Adrenal gland (tissue), 9 donors: ENCODE measurements at regions not wholly inside any gene's neighbourhood (a gene's known extent, or its start where the extent isn't known, plus 50 kb on each side); places are given as distances from the start of the nearest gene placed in this dataset.

Experiments used
- DNase-seq, 7 donors: peaks; one replicate each; pipeline ENCODE4 v3.0.0-alpha.2; 2019 to 2020
- H3K27ac ChIP-seq, 5 donors: fragments of 200-600 bp; sonication (generic) in 4 of 5; 1 replicate in 3 of 5; 2 replicates in 2 of 5; pipeline versions ENCODE4 v1.5.1 to v1.8.0; 2016 to 2020; ENCODE audit warnings: mild to moderate bottlenecking in 1 of 5
- H3K27me3 ChIP-seq: fragments of 200-600 bp; 2 replicates; pipeline ENCODE4 v1.8.0; 2021
- H3K36me3 ChIP-seq, 2 donors: fragments of 200-600 bp; replicated peaks in 1 of 2; 1 replicate in 1 of 2; 2 replicates in 1 of 2; pipeline versions ENCODE4 v1.5.1 to v1.8.0; 2018 to 2022
- H3K4me1 ChIP-seq, 2 donors: fragments of 200-600 bp; replicated peaks in 1 of 2; 1 replicate in 1 of 2; 2 replicates in 1 of 2; pipeline versions ENCODE4 v1.5.1 to v1.8.0; 2018 to 2021
- H3K4me3 ChIP-seq, 4 donors: fragments of 200-600 bp; sonication (generic) in 3 of 4; one replicate each; pipeline ENCODE4 v1.5.1; 2016 to 2018
- H3K9me3 ChIP-seq, 3 donors: fragments of 200-600 bp; sonication (generic) in 1 of 3; replicated peaks in 1 of 3; 1 replicate in 2 of 3; 2 replicates in 1 of 3; pipeline versions ENCODE4 v1.5.1 to v1.8.0; 2016 to 2021
- POLR2A ChIP-seq, 2 donors: fragments of 450-650 bp; IDR thresholded peaks; one replicate each; pipeline ENCODE4 v1.6.1; 2017; ENCODE audit warnings: antibody characterized with exemption in 2 of 2, mild to moderate bottlenecking in 2 of 2, moderate library complexity in 1 of 2
- WGBS, 4 donors: extraction: QIAGEN DNeasy Blood & Tissue Kit in 2 of 4; methylation state at CpG; one replicate each; pipeline versions ENCODE4 v1.1.5 to v1.1.7; 2013 to 2017; 5-methylcytosine and 5-hydroxymethylcytosine counted together
- intact Hi-C, 2 donors: fragments of 100-400 bp; cut with DNase I; formaldehyde crosslinking; loops; one replicate each; pipeline versions ENCODE4 v1.14.1 to v1.15.0; 2022 to 2023
- TF ChIP-seq, protein P1 (sequence below), 6 experiments: fragments of 450-650 bp in 4 of 6; fragments of 200-600 bp in 2 of 6; sonication (generic) in 1 of 6; IDR thresholded peaks; 1 replicate in 5 of 6; 2 replicates in 1 of 6; pipeline versions ENCODE4 v1.5.1 to v1.8.0; 2016 to 2021; ENCODE audit warnings: antibody characterized with exemption in 6 of 6, mild to moderate bottlenecking in 2 of 6, moderate library complexity in 1 of 6
- donor health status: healthy with polysubstance abuse.
- donor health status: Bipolar disorder and iron deficiency.
- donor health status: DM: yes; HTN: yes; CAD: no.
- donor health status: DM: no; HTN: no; CAD: no.
- donor health status: DM: no; HTN: no; CAD: no.

- Histone ChIP-seq H3K9me3 (no peaks in the 10 kb centered on the region), H3K4me1 (peaks cover 0 to 22% of the 10 kb centered on the region in 2 donors), H3K36me3 (no peaks in the 10 kb centered on the region), H3K27me3 (no peaks in the 10 kb centered on the region), H3K4me3 (no peak overlapping the region), H3K27ac (peak overlapping the region in 2 of 5 donors; percentile 66)
- intact Hi-C loops, result no loop called here
- WGBS, 4 donors, result 70 to 77% (median 74%) methylated on average over 8 of the region's 8 CpGs
- DNase-seq, result peak in 5 of 7 donors; percentile 43 to 62 (median 48)
- TF ChIP-seq, protein P1, sequence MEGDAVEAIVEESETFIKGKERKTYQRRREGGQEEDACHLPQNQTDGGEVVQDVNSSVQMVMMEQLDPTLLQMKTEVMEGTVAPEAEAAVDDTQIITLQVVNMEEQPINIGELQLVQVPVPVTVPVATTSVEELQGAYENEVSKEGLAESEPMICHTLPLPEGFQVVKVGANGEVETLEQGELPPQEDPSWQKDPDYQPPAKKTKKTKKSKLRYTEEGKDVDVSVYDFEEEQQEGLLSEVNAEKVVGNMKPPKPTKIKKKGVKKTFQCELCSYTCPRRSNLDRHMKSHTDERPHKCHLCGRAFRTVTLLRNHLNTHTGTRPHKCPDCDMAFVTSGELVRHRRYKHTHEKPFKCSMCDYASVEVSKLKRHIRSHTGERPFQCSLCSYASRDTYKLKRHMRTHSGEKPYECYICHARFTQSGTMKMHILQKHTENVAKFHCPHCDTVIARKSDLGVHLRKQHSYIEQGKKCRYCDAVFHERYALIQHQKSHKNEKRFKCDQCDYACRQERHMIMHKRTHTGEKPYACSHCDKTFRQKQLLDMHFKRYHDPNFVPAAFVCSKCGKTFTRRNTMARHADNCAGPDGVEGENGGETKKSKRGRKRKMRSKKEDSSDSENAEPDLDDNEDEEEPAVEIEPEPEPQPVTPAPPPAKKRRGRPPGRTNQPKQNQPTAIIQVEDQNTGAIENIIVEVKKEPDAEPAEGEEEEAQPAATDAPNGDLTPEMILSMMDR (IDR thresholded peaks at IDR 0.05), result no peak
- TF ChIP-seq POLR2A (IDR thresholded peaks at IDR 0.05), result no peak
Measured at GRCh38 chr2:217223222-217223930, 363.5 kb upstream of the TNP1 start.

- TF ChIP-seq POLR2A (IDR thresholded peaks at IDR 0.05), result no peak
- TF ChIP-seq, protein P1 (IDR thresholded peaks at IDR 0.05), result no peak
- H3K27me3 ChIP-seq, result no peaks in the 10 kb centered on the region
- no peaks in the 10 kb centered on the region for H3K9me3 ChIP-seq
- no peak for DNase-seq
- intact Hi-C loops, result no loop called here
- no peaks in the 10 kb centered on the region for H3K36me3 ChIP-seq
- peak overlapping the region in 1 of 5 donors; percentile 10 for H3K27ac ChIP-seq
- 71 to 86% (median 84%) methylated on average over 5 of the region's 5 CpGs for WGBS, 4 donors
- no peak overlapping the region for H3K4me3 ChIP-seq
- peaks cover 0 to 22% of the 10 kb centered on the region in 2 donors for H3K4me1 ChIP-seq
Measured at GRCh38 chr2:217222309-217222910, 362.5 kb upstream of the TNP1 start.

GRCh38 chr2:217220228-217221013 lies 360.6 kb upstream of the TNP1 start:
- Histone ChIP-seq H3K27me3 (no peaks in the 10 kb centered on the region), H3K36me3 (no peaks in the 10 kb centered on the region), H3K27ac (peak overlapping the region in 1 of 5 donors; percentile 58), H3K4me3 (no peak overlapping the region), H3K9me3 (no peaks in the 10 kb centered on the region), H3K4me1 (peaks cover 0 to 22% of the 10 kb centered on the region in 2 donors)
- intact Hi-C loops, result no loop called here
- TF ChIP-seq, protein P1 (IDR thresholded peaks at IDR 0.05), result no peak
- TF ChIP-seq POLR2A (IDR thresholded peaks at IDR 0.05), result no peak
- 68 to 77% (median 72%) methylated on average over 5 of the region's 5 CpGs for WGBS, 4 donors
- DNase-seq, result peak in 5 of 7 donors; percentile 19 to 51 (median 37)

DNA sequence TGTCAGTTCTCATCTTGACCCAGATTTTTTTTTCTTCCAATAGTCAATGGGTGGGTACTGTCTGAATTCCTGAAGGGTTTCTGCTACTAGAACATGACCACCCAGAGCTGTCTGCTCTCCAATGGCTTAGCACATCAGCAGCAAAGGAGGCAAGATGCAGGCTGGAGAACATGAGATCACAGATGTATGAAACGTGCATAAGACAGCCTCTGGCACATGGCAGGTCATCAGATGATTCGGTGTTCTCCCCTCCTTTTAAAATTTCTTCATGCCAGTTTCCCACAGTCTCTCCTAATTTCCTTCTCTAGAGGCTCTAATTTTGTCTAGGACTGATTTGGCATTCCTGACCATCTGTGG lies 359.3 kb upstream of the TNP1 start:
- TF ChIP-seq, protein P1 (IDR thresholded peaks at IDR 0.05), result no peak
- no peak for TF ChIP-seq POLR2A (IDR thresholded peaks at IDR 0.05)
- no peaks in the 10 kb centered on the region for H3K27me3 ChIP-seq
- peaks cover 0 to 22% of the 10 kb centered on the region in 2 donors for H3K4me1 ChIP-seq
- WGBS, 4 donors, result 69 to 79% (median 73%) methylated on average over 2 of the region's 2 CpGs
- intact Hi-C loops, result no loop called here
- DNase-seq, result no peak
- H3K4me3 ChIP-seq, result no peak overlapping the region
- peak overlapping the region in 1 of 5 donors; percentile 58 for H3K27ac ChIP-seq
- H3K36me3 ChIP-seq, result no peaks in the 10 kb centered on the region
- H3K9me3 ChIP-seq, result no peaks in the 10 kb centered on the region
